Uterus (tissue), 2 donors: ENCODE measurements at regions not wholly inside any gene's neighbourhood (a gene's known extent, or its start where the extent isn't known, plus 50 kb on each side); places are given as distances from the start of the nearest gene placed in this dataset.

Experiments
- CTCF ChIP-seq, 4 experiments: fragments of 200-600 bp in 2 of 4; fragments of 450-650 bp in 2 of 4; sonication (generic) in 2 of 4; IDR thresholded peaks; one replicate each; pipeline ENCODE4 v1.5.1; 2016 to 2019; ENCODE audit warnings: antibody characterized with exemption in 4 of 4, mild to moderate bottlenecking in 2 of 4, moderate library complexity in 1 of 4
- POLR2A ChIP-seq, 2 donors: fragments of 450-650 bp; IDR thresholded peaks; one replicate each; pipeline ENCODE4 v1.6.1; 2016; ENCODE audit warnings: antibody characterized with exemption in 2 of 2, mild to moderate bottlenecking in 1 of 2, moderate library complexity in 1 of 2

DNA sequence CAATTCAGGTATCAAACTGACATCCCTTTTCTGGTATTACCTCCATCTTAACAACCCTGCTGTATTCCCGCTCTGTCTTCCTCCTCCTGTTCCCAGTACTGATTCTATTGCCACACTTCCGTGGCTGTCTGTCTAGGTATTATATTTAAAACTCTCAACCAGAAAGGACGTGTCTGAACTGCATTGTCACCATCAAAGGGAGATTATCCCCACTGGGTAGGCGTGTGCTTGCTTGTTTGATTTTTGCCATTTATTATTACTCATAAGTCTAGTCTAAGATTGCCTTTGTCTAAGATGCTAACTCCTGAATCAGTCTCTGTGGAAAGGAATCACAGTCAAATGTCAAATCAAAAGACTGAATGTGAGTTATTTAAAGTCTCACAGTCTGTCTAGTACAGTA lies 650.1 kb downstream of the KCNT2 start:
- no peak for TF ChIP-seq CTCF (IDR thresholded peaks at IDR 0.05)
- no peak for TF ChIP-seq POLR2A (IDR thresholded peaks at IDR 0.05)
